ENCODE measurements at regions not wholly inside any gene's neighbourhood (a gene's known extent, or its start where the extent isn't known, plus 50 kb on each side); places are given as distances from the start of the nearest gene placed in this dataset.
A peak's percentile ranks its signal among the peaks of the same experiment; 100 is the strongest.

- TF ChIP-seq POLR2A (IDR thresholded peaks at IDR 0.05), result peak; percentile 32
- peak in 2 of 3 donors; percentile 28 to 46 for TF ChIP-seq CTCF (IDR thresholded peaks at IDR 0.05)
These were observed 141.1 kb downstream of the TOMM20 start for GRCh38 chr1:234987415-234988154.

Data from breast epithelium (tissue), 3 donors.